ENCODE measurements at regions not wholly inside any gene's neighbourhood (a gene's known extent, or its start where the extent isn't known, plus 50 kb on each side); places are given as distances from the start of the nearest gene placed in this dataset.

- TF ChIP-seq EZH2 (IDR thresholded peaks at IDR 0.05; ENCODE audit: low read length, unreplicated experiment): no peak
- TF ChIP-seq CTCF (conservative IDR thresholded peaks at IDR 0.05; ENCODE audit: low read depth, low read length): no peak
Observed at GRCh38 chr4:64642936-64643335, 233.7 kb upstream of the TECRL start.
